ENCODE measurements at regions not wholly inside any gene's neighbourhood (a gene's known extent, or its start where the extent isn't known, plus 50 kb on each side); places are given as distances from the start of the nearest gene placed in this dataset.

DNA sequence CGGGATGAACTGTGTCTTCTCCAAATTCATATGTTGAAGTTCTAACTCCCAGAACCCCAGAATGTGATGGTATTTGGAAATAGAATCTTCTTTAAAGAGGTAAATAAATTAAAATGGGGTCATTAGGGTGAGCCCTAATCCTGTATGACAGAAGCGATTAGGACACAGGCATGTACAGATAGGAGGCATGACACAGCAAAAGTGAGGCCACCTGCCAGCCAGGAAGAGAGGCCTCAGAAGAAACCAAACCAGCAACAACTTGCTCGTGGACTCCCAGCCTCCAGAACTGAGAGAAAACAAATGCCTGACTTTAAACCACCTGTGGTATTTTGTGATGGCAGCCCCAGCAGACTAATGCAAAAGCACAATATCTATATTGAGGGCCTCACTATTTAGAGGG, 214.3 kb downstream of the NEBL start:
- H3K23ac ChIP-seq (ENCODE audit: low read depth, low read length), result no peak overlapping the region
- no peaks in the 10 kb centered on the region for H3K4me1 ChIP-seq (ENCODE audit: control insufficient read depth, insufficient read depth, low read length)
- no peak for TF ChIP-seq ELK1 (IDR thresholded peaks at IDR 0.05; ENCODE audit: borderline replicate concordance, low read depth, low read length)
- no peak for TF ChIP-seq CEBPB (IDR thresholded peaks at IDR 0.05; ENCODE audit: low read depth, low read length)
- TF ChIP-seq FOS (IDR thresholded peaks at IDR 0.05; ENCODE audit: low read depth, low read length), result no peak
- no peak for TF ChIP-seq RFX5 (IDR thresholded peaks at IDR 0.05; ENCODE audit: low read depth, low read length)
- no peak for TF ChIP-seq CHD1 (IDR thresholded peaks at IDR 0.05; ENCODE audit: low read depth, low read length)
- no peak for TF ChIP-seq SMC3 (IDR thresholded peaks at IDR 0.05; ENCODE audit: low read depth, low read length)
- TF ChIP-seq MAZ (IDR thresholded peaks at IDR 0.05; ENCODE audit: borderline replicate concordance, low read depth, low read length), result no peak
- TF ChIP-seq MAFK (IDR thresholded peaks at IDR 0.05; ENCODE audit: low read depth, low read length), result no peak
- TF ChIP-seq POLR2A (IDR thresholded peaks at IDR 0.05; ENCODE audit: low read depth, low read length), result no peak
- no peak for TF ChIP-seq RAD21 (IDR thresholded peaks at IDR 0.05; ENCODE audit: low read length)
- TF ChIP-seq, protein P1, sequence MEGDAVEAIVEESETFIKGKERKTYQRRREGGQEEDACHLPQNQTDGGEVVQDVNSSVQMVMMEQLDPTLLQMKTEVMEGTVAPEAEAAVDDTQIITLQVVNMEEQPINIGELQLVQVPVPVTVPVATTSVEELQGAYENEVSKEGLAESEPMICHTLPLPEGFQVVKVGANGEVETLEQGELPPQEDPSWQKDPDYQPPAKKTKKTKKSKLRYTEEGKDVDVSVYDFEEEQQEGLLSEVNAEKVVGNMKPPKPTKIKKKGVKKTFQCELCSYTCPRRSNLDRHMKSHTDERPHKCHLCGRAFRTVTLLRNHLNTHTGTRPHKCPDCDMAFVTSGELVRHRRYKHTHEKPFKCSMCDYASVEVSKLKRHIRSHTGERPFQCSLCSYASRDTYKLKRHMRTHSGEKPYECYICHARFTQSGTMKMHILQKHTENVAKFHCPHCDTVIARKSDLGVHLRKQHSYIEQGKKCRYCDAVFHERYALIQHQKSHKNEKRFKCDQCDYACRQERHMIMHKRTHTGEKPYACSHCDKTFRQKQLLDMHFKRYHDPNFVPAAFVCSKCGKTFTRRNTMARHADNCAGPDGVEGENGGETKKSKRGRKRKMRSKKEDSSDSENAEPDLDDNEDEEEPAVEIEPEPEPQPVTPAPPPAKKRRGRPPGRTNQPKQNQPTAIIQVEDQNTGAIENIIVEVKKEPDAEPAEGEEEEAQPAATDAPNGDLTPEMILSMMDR (conservative IDR thresholded peaks at IDR 0.05; ENCODE audit: low read depth, low read length), result no peak
- no peak for TF ChIP-seq RCOR1 (IDR thresholded peaks at IDR 0.05; ENCODE audit: insufficient replicate concordance, low read length)
- TF ChIP-seq MXI1 (IDR thresholded peaks at IDR 0.05; ENCODE audit: borderline replicate concordance, low read depth, low read length), result no peak
- TF ChIP-seq NFE2L2 (IDR thresholded peaks at IDR 0.05; ENCODE audit: low read depth, low read length), result no peak
- TF ChIP-seq, protein P2, sequence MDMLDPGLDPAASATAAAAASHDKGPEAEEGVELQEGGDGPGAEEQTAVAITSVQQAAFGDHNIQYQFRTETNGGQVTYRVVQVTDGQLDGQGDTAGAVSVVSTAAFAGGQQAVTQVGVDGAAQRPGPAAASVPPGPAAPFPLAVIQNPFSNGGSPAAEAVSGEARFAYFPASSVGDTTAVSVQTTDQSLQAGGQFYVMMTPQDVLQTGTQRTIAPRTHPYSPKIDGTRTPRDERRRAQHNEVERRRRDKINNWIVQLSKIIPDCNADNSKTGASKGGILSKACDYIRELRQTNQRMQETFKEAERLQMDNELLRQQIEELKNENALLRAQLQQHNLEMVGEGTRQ (IDR thresholded peaks at IDR 0.05; ENCODE audit: low read depth, low read length), result no peak
- no peak overlapping the region for H3K14ac ChIP-seq (replicated peaks; ENCODE audit: low read depth, low read length)
- no peaks in the 10 kb centered on the region for H4K20me1 ChIP-seq (ENCODE audit: insufficient read depth, low read length)
- H3K9ac ChIP-seq (ENCODE audit: low read depth, low read length), result no peak overlapping the region
- no TSS peak for BruUV-seq (replicated peaks)
- intact Hi-C loops (cut with micrococcal nuclease) (no loop called here), dilution Hi-C loops (cut with HindIII; ENCODE audit: low sequenced_read_pairs, unreplicated experiment) (no loop called here), in situ Hi-C loops (cut with MboI; ENCODE audit: low sequenced_read_pairs) (no loop called here)
- no CpG with 5 or more reads among the region's 3 CpGs for WGBS, 2 experiments (ENCODE audit: extremely low coverage in 2 of 2, insufficient read length in 1 of 2)
- no peak overlapping the region for H3K18ac ChIP-seq (ENCODE audit: low read depth, low read length)
- H3K36me3 ChIP-seq (ENCODE audit: control insufficient read depth, insufficient read depth, low read length), result no peaks in the 10 kb centered on the region
- H3K79me1 ChIP-seq (ENCODE audit: low read depth in 1 of 2, low read length in 2 of 2), result no peaks in the 10 kb centered on the region
- no peak overlapping the region for H2AFZ ChIP-seq (replicated peaks; ENCODE audit: low read length, poor library complexity)
- H4K5ac ChIP-seq (ENCODE audit: low read depth, low read length), result no peak overlapping the region
- H2BK120ac ChIP-seq (ENCODE audit: low read depth, low read length), result no peak overlapping the region
- no peak overlapping the region for H2BK20ac ChIP-seq (ENCODE audit: low read depth, low read length)
- no peak overlapping the region for H2BK5ac ChIP-seq (ENCODE audit: low read depth, low read length, poor library complexity, severe bottlenecking)
- no peak overlapping the region for H3K27ac ChIP-seq (ENCODE audit: insufficient read depth, low read length)
- H3K9me1 ChIP-seq (ENCODE audit: insufficient read depth, low read length), result no peaks in the 10 kb centered on the region
- H3K56ac ChIP-seq (ENCODE audit: extremely low read depth, insufficient read depth, low read length), result no peak overlapping the region
- no peak overlapping the region for H4K8ac ChIP-seq (ENCODE audit: low read depth in 2 of 2, low read length in 2 of 2)
- H3K27me3 ChIP-seq (ENCODE audit: control insufficient read depth, insufficient read depth, low read length), result no peaks in the 10 kb centered on the region
- H3K4me2 ChIP-seq (ENCODE audit: low read depth, low read length), result no peak overlapping the region
- no peak overlapping the region for H2BK15ac ChIP-seq (ENCODE audit: low read depth, low read length)
- H3K4me3 ChIP-seq (ENCODE audit: insufficient read depth, low read depth, low read length), result no peak overlapping the region
- H3K4ac ChIP-seq (ENCODE audit: low read depth, low read length), result no peak overlapping the region
- no peak overlapping the region for H2AK5ac ChIP-seq (ENCODE audit: low read depth, low read length)
- no peak overlapping the region for H2AK9ac ChIP-seq (replicated peaks; ENCODE audit: low read depth, low read length, poor library complexity)
- ATAC-seq (ENCODE audit: low read depth) (no peak), DNase-seq (no peak)
- H4K91ac ChIP-seq (ENCODE audit: insufficient read depth, low read depth, low read length), result no peak overlapping the region
- H3K9me3 ChIP-seq (ENCODE audit: control insufficient read depth, insufficient read depth, low read length), result peaks cover 13% of the 10 kb centered on the region
- ChIA-PET POLR2A (ENCODE audit: unreplicated experiment) (no interaction called here), CTCF (no interaction called here)

Measured in IMR-90 (cell line).